Parathyroid adenoma (tissue), 2 donors: ENCODE measurements at regions not wholly inside any gene's neighbourhood (a gene's known extent, or its start where the extent isn't known, plus 50 kb on each side); places are given as distances from the start of the nearest gene placed in this dataset.

Source experiments
- H2AFZ ChIP-seq: fragments of 300-600 bp; sonication (generic); one replicate; pipeline ENCODE4 v1.7.0; 2017; ENCODE audit warnings: antibody characterized with exemption, mild to moderate bottlenecking
- H3K27ac ChIP-seq: fragments of 300-600 bp; sonication (generic); one replicate; pipeline ENCODE4 v1.7.0; 2017
- H3K27me3 ChIP-seq: fragments of 300-600 bp; sonication (generic); one replicate; pipeline ENCODE4 v1.7.0; 2017; ENCODE audit warnings: low read length; ENCODE audit not compliant: control insufficient read depth, insufficient read depth
- H3K36me3 ChIP-seq: fragments of 300-600 bp; sonication (generic); one replicate; pipeline ENCODE4 v1.7.0; 2017; ENCODE audit warnings: low read length; ENCODE audit not compliant: control insufficient read depth, insufficient read depth
- H3K4me1 ChIP-seq: fragments of 300-600 bp; sonication (generic); one replicate; pipeline ENCODE4 v1.7.0; 2017; ENCODE audit warnings: control low read depth
- H3K4me2 ChIP-seq: fragments of 300-600 bp; sonication (generic); one replicate; pipeline ENCODE4 v1.7.0; 2017; ENCODE audit warnings: low read length
- H3K4me3 ChIP-seq: fragments of 300-600 bp; sonication (generic); one replicate; pipeline ENCODE4 v1.7.0; 2017; ENCODE audit warnings: low read depth, low read length
- H3K79me2 ChIP-seq: fragments of 300-600 bp; sonication (generic); one replicate; pipeline ENCODE4 v1.7.0; 2017; ENCODE audit warnings: control low read depth
- H3K9ac ChIP-seq: fragments of 300-600 bp; sonication (generic); one replicate; pipeline ENCODE4 v1.7.0; 2017; ENCODE audit warnings: mild to moderate bottlenecking
- H3K9me3 ChIP-seq: fragments of 300-600 bp; sonication (generic); one replicate; pipeline ENCODE4 v1.7.0; 2017; ENCODE audit warnings: low read length; ENCODE audit not compliant: control insufficient read depth
- CTCF ChIP-seq: fragments of 300-600 bp; sonication (generic); IDR thresholded peaks from one replicate; pipeline ENCODE4 v1.7.0; 2017; ENCODE audit warnings: antibody characterized with exemption, mild to moderate bottlenecking
- donor health status: primary hyperparathyroidism.

- Histone ChIP-seq H3K9me3 (no peaks in the 10 kb centered on the region), H3K4me1 (no peaks in the 10 kb centered on the region), H3K9ac (no peak overlapping the region), H3K27me3 (no peaks in the 10 kb centered on the region), H2AFZ (no peak overlapping the region), H3K36me3 (no peaks in the 10 kb centered on the region), H3K27ac (no peak overlapping the region), H3K79me2 (no peaks in the 10 kb centered on the region), H3K4me3 (no peak overlapping the region), H3K4me2 (no peak overlapping the region)
- no peak for TF ChIP-seq CTCF
Measured at GRCh38 chr1:30153743-30154449, 569.5 kb downstream of the MATN1 start.

- Histone ChIP-seq H3K4me1 (no peaks in the 10 kb centered on the region), H3K9ac (no peak overlapping the region), H2AFZ (no peak overlapping the region), H3K36me3 (no peaks in the 10 kb centered on the region), H3K27me3 (no peaks in the 10 kb centered on the region), H3K4me2 (no peak overlapping the region), H3K79me2 (no peaks in the 10 kb centered on the region), H3K9me3 (no peaks in the 10 kb centered on the region), H3K4me3 (no peak overlapping the region), H3K27ac (no peak overlapping the region)
- no peak for TF ChIP-seq CTCF
Measured at GRCh38 chr1:30151826-30152225, 571.6 kb downstream of the MATN1 start.

- H3K9me3 ChIP-seq, result no peaks in the 10 kb centered on the region
- no peak overlapping the region for H3K4me3 ChIP-seq
- TF ChIP-seq CTCF, result no peak
- no peak overlapping the region for H2AFZ ChIP-seq
- H3K36me3 ChIP-seq, result no peaks in the 10 kb centered on the region
- H3K27ac ChIP-seq, result no peak overlapping the region
- H3K4me1 ChIP-seq, result no peaks in the 10 kb centered on the region
- no peak overlapping the region for H3K9ac ChIP-seq
- H3K79me2 ChIP-seq, result no peaks in the 10 kb centered on the region
- H3K4me2 ChIP-seq, result no peak overlapping the region
- H3K27me3 ChIP-seq, result no peaks in the 10 kb centered on the region
Measured at GRCh38 chr1:30151119-30151518, 572.3 kb downstream of the MATN1 start.

- no peak overlapping the region for H3K27ac ChIP-seq
- TF ChIP-seq CTCF, result no peak
- H3K4me3 ChIP-seq, result no peak overlapping the region
- H3K9ac ChIP-seq, result no peak overlapping the region
- H3K79me2 ChIP-seq, result no peaks in the 10 kb centered on the region
- H3K36me3 ChIP-seq, result no peaks in the 10 kb centered on the region
- no peaks in the 10 kb centered on the region for H3K27me3 ChIP-seq
- no peak overlapping the region for H3K4me2 ChIP-seq
- no peaks in the 10 kb centered on the region for H3K9me3 ChIP-seq
- H3K4me1 ChIP-seq, result no peaks in the 10 kb centered on the region
- H2AFZ ChIP-seq, result no peak overlapping the region
Measured at GRCh38 chr1:30149226-30149625, 574.2 kb downstream of the MATN1 start.

- Histone ChIP-seq H3K27ac (no peak overlapping the region), H2AFZ (no peak overlapping the region), H3K4me1 (no peaks in the 10 kb centered on the region), H3K79me2 (no peaks in the 10 kb centered on the region), H3K9ac (no peak overlapping the region), H3K4me3 (no peak overlapping the region), H3K9me3 (no peaks in the 10 kb centered on the region), H3K27me3 (no peaks in the 10 kb centered on the region), H3K36me3 (no peaks in the 10 kb centered on the region), H3K4me2 (no peak overlapping the region)
- no peak for TF ChIP-seq CTCF
Measured at GRCh38 chr1:30148676-30149075, 574.7 kb downstream of the MATN1 start.
